Stimulated activated CD4-positive, alpha-beta T cell treated with anti-CD3 and anti-CD28 coated beads, Interleukin-12 subunit alpha, Interleukin-12 subunit beta, amount 100 ng/mL, for 24 hours (primary cell): ENCODE measurements at regions not wholly inside any gene's neighbourhood (a gene's known extent, or its start where the extent isn't known, plus 50 kb on each side); places are given as distances from the start of the nearest gene placed in this dataset.

ENCODE experiments used
- DNase-seq, 2 experiments: peaks; one replicate each; pipeline ENCODE4 v3.0.0-alpha.2; 2020; ENCODE audit warnings: low read depth in 2 of 2

DNA sequence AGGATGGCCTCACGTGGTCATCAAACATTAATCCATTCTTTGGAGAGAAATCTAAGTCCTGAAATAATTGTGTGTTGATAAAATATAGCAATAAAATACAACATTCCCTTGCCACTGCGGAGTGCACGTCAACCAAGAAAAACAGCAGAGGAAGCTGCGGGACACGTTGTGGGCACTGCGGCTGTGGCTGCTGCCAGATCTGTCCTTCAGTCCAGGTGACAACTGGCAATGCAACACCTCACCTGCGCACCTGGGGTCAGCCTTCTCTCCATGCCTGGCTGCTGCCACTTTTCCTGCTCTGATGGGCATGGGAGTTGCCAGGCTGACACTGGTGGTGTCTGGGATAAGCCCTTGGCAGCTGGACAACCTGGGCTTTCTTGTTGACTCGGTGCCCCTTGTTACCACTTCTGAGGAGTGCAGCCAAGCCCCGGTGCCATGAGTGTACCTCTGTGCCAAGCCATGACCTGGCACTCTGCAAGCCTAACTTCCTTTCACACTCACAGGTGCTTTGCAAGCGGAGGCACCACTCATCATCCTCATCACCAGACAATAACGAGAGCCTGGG is 251.6 kb upstream of the TSHZ3 start:
- DNase-seq, result no peak

GRCh38 chr19:31601855-31602254 is 252.6 kb upstream of the TSHZ3 start:
- DNase-seq, result no peak

DNA sequence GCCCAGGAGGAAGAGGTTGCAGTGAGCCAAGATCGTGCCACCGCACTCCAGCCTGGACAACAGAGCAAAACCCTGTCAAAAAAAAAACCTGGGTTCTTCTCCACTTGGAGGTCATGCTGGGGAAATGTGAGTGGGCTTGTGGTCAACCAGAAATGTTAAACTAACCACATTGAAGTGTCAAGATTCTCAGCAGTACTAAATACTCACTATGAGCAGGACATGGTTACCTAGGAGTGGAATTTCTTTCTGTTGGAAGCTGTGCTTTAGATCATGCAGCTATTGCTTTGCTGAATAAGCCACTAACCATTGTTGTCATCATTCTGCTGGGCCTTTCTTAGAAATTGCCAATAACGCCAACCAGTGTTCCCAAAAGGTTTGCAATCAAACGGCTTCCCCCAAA is 253.3 kb upstream of the TSHZ3 start:
- DNase-seq, result no peak

DNA sequence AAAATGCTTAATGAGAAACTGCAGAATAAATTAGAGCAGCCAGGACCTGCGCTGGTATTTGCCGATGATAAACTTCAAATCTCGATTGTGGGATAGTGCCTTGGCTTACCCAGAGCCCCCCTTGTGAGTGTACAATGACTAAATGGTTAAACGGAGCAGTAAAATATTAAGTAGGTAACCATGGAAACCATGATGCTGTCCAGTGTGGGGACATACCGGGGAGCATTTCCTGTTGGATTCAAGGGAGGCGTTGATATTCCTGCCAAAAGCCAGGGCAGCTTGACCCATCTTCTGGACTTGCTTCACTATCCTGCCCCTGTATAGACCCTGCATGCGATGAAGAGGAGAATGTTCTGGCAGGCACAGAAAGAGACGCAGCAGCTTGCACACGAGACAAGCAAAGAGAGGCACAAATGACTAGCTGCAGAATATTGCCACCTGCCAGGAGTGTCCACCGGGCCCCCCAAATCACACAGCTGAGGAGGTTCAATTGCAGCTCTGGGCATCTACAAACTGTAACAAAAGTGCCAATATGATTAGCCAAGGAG is 255.3 kb upstream of the TSHZ3 start:
- no peak for DNase-seq

DNA sequence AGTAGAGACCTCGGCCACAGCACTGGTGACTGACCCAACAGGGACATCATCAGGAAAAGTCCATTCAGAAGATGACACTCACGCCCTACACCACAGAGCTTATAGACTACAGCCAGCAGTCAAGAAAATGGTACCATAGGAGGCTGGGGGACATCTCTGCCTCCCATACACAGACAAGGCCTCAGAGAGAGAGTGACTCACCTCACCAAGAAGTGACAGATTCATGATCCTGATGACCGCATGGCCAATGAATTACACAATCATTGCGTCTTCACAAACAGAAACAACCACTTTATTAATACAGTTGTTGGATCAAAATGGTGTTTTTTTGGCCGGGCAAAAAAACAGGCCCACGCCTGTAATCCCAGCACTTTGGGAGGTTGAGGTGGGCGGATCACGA is 260.8 kb upstream of the TSHZ3 start:
- no peak for DNase-seq

GRCh38 chr19:31611046-31611877 is 262.0 kb upstream of the TSHZ3 start:
- DNase-seq, result no peak

DNA sequence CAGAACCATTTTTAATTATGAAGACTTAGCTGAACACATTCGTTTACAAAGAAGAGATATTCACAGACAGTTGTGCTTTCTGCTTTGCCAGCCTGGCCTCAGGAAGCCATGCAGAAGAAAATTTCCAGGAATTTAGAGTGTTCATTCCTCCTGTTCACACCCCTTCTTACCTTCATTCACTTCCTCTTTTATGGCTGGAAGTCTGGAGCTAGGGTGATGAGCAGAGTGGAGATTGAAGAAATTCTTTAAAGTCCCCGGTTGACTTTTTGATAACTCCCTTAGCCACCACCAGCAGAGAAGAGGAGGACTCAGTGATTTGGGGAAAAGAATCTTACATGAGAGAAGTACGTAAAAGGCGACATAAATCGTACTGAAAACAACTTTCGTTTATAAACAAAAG is 263.6 kb upstream of the TSHZ3 start:
- DNase-seq, result no peak

GRCh38 chr19:31613683-31614219 is 264.5 kb upstream of the TSHZ3 start:
- DNase-seq, result no peak

DNA sequence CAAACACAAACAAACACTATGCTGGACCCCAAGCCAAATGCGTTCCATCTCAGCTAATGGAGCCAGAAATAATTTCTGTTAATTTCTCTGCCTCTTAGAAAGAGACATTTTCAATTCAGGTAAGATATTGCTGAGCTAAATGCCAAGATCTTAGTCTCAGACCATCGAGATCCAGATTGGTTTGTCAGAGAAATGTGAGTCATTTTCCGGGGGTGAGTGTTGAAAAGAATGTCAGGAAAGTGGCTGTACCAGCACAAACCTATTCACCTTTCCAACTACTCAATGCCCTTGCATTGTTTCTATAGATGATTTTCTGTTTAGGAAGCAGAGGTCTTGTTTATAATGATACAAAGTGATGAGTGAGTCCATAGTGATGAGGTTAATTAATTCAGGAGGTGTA is 266.8 kb upstream of the TSHZ3 start:
- DNase-seq, result no peak

DNA sequence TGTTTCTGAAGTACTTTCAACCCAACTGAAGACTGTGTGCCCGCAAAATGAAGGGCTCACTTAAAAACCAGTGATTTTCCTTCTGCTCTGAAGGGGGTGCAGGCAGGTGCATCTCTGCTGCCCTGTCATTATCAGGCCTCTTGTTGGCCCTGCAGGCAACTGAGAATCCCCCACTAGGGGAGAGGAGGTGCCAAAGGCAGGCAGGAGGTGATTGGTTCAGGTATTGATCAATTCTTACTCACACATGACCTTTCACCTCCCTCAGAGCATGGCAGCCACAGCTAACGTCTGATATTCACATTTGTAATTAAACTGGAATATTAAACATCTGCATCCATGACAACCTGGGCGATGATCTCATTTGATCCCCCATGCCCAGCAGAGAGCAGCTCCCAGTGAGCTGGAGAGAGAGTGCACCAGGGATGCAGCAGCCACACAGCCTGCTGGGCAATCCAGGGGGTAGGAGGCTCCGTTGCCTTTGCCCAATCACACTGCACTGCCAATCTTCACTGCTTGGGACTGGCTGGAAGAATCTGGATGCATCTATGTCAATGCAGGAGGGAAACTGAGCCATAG is 267.9 kb upstream of the TSHZ3 start:
- no peak for DNase-seq

DNA sequence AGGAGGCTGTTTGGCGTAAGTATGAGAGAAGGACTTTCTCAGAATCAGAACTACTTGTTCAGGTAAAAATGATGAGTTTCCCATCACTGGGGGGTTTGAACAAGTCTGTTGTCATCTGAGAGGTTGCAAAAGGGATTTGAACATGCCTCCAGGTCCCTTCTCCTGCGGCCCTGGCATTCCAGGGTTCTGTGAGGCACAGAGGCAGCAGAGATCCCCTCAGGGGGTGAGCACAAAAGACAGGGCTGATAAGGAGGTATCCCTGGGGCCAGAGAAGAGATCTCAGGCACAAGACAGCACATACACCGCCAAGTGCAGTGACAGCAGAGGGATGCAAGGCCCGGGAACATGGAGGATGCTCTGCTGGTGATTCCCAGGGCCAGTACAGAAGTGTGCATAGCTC is 275.8 kb upstream of the TSHZ3 start:
- DNase-seq, result no peak

DNA sequence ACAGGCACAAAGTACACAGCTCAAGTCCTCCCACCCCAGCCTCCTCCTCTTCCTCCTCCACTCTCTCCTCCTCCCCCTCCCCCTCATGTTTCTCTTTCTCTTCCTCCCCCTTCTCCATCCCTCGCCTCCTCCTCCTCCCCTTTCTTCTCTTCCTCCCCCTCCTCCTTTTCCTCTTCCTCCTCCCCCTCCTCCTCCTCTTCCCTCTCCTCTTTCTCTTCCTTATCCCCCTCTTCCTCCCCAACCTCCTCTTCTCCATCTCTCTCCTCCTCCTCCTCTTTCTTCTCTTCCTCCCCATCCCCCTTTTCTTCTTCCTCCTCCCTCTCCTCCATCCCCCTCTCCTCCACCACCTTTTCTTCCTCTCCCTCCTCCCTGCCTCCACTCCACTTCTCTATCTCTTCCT is 276.3 kb upstream of the TSHZ3 start:
- DNase-seq, result no peak

DNA sequence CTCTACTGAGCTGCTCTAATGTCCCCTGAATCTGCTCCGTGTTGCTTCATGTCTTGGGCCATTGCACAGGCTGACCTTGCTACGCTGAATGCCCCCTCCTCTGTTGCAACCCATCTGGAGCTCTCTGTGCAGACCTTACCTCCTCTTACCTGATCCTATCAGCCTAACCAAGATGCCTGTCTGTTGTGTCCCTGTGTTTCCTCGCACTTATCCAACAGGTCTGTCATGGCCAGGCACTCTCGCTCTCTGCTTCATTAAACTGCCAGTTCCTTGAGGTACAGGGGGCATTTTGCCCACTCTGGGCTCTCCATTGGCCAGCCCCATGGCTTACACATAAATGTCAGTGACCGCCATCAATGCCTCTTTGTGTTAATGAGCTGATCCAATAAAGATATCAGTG is 277.7 kb upstream of the TSHZ3 start:
- no peak for DNase-seq

DNA sequence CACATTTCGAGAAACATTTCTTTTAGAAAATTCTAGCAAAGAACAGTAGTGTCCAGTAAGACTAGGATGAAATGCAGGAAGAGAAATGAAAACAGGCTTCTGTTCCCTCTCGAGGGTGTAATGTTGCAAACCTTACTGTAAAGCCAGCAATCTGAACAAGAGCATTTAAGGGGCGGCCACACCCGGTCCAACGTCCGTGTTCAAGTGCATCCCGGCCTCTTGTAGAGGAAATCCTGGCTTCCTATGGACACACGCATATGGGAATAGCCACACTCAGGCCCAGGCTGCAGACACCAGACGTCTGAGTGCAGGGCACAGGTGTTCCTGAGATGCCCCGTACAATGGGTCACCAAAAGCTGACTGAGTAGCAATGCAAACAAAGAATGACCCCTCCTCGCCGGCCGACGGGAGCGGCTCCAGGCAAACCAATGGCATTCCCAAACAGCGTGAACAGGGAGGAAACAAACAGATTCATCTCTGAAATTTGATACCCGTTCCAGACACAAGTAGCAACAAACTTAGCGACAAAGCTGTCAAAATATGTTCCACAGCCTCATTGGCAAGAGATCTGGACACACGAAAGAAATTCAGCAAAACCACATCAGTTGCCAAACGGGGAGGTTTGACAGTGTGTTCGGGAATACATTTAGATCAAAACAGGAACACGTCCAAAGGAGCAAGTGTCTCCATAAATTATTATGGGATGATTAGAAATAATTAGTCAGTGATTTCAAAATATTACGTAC is 278.6 kb upstream of the TSHZ3 start:
- DNase-seq, result no peak

- no peak for DNase-seq
These were observed 280.5 kb upstream of the TSHZ3 start for GRCh38 chr19:31629579-31630363.

GRCh38 chr19:31633014-31633413 is 283.8 kb upstream of the TSHZ3 start:
- no peak for DNase-seq

DNA sequence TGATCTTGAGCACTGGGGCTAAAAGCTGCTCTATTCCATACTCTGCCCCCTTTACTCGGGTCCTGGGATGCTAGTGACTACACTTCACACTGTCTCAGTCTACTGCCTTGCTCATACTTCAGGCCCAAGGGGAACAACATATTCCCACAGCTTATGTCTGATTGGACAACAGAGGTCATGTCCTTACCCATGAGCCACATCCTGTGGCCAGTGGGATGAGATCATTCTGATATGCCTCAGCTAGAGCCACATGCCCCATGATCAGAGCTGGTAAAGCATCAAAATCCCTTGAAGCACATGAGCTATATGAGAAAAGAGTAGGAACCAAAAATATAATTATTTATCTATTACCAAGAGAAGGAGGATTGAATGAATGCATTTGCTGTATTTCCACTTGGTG is 290.1 kb upstream of the TSHZ3 start:
- DNase-seq, result no peak

DNA sequence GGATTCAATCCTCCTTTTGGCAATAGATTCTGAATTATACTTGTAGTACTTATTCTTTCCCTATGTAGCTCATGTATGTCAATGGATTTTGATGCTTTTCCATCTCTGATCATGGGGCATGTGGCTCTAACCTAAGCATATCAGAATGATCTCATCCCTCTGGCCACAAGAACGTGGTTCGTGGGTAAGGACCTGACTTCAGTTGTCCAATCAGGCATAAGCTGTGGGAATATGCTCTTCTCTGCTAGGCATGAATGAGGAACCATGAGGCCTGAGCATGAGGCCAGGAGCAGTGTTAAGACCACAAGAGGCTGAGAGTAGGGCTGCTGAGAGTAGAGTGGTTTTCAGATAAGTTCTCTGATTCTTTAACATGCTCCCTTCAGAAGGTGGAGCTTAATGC is 292.4 kb upstream of the TSHZ3 start:
- DNase-seq, result no peak

- no peak for DNase-seq
These were observed 299.1 kb upstream of the TSHZ3 start for GRCh38 chr19:31648347-31648746.

DNA sequence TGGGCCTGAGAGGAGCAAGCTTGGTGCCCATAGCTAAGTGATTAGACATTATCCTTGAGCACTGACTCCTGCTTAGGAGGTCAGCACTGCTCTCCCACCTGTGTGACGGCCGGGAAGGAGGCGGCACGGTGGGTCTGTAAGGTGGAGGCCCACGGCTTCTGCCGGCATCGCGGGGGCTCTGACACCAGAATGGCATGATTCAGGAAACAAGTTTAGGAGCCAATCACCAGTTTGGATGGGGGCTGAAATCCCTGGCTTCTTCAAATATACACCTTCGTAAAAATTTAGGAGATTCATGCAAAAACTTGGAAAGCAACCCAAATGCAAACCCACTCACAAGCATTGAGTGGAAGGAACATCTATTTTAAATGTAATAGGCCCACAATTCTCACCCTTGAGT is 307.3 kb upstream of the TSHZ3 start:
- no peak for DNase-seq
